ENCODE measurements at regions not wholly inside any gene's neighbourhood (a gene's known extent, or its start where the extent isn't known, plus 50 kb on each side); places are given as distances from the start of the nearest gene placed in this dataset.
"Not testable (repeated sequence)": the region's sequence is repeated elsewhere in the genome, so short reads cannot be mapped to it uniquely, and the experiment has no call there.

- DNase-seq (ENCODE audit: low spot score in 2 of 2) (no peak), ATAC-seq (replicated peaks; ENCODE audit: extremely low read depth, poor library complexity, severe bottlenecking) (no peak)
- Mint-ChIP-seq H3K36me3 (ENCODE audit: insufficient read depth) (no peaks in the 10 kb centered on the region), H3K27ac (ENCODE audit: low read depth) (no peak overlapping the region), H3K4me3 (no peak overlapping the region), H3K4me1 (no peaks in the 10 kb centered on the region), H3K9me3 (no peaks in the 10 kb centered on the region), H3K27me3 (no peaks in the 10 kb centered on the region)
These were observed 166.4 kb downstream of the CYB561 start for GRCh38 chr17:63279498-63280230.

GRCh38 chr17:63282455-63282854 lies 163.7 kb downstream of the CYB561 start:
- H3K4me3 Mint-ChIP-seq = no peak overlapping the region
- H3K36me3 Mint-ChIP-seq (ENCODE audit: insufficient read depth) = no peaks in the 10 kb centered on the region
- ATAC-seq (replicated peaks; ENCODE audit: extremely low read depth, poor library complexity, severe bottlenecking) = no peak
- H3K9me3 Mint-ChIP-seq = peaks cover 6% of the 10 kb centered on the region
- H3K27me3 Mint-ChIP-seq = no peaks in the 10 kb centered on the region
- no peak for DNase-seq (ENCODE audit: low spot score in 2 of 2)
- no peaks in the 10 kb centered on the region for H3K4me1 Mint-ChIP-seq
- no peak overlapping the region for H3K27ac Mint-ChIP-seq (ENCODE audit: low read depth)

GRCh38 chr17:63285551-63285950 lies 160.6 kb downstream of the CYB561 start:
- no peak for DNase-seq (ENCODE audit: low spot score in 2 of 2)
- peaks cover 6% of the 10 kb centered on the region for H3K9me3 Mint-ChIP-seq
- no peak overlapping the region for H3K27ac Mint-ChIP-seq (ENCODE audit: low read depth)
- H3K27me3 Mint-ChIP-seq = peaks cover 19% of the 10 kb centered on the region
- no peaks in the 10 kb centered on the region for H3K36me3 Mint-ChIP-seq (ENCODE audit: insufficient read depth)
- H3K4me3 Mint-ChIP-seq = no peak overlapping the region
- no peak for ATAC-seq (replicated peaks; ENCODE audit: extremely low read depth, poor library complexity, severe bottlenecking)
- H3K4me1 Mint-ChIP-seq = no peaks in the 10 kb centered on the region

GRCh38 chr17:63286254-63286653 lies 159.9 kb downstream of the CYB561 start:
- no peak overlapping the region for H3K4me3 Mint-ChIP-seq
- H3K27me3 Mint-ChIP-seq = peaks cover 19% of the 10 kb centered on the region
- DNase-seq (ENCODE audit: low spot score in 2 of 2) (no peak), ATAC-seq (replicated peaks; ENCODE audit: extremely low read depth, poor library complexity, severe bottlenecking) (no peak)
- no peaks in the 10 kb centered on the region for H3K36me3 Mint-ChIP-seq (ENCODE audit: insufficient read depth)
- no peak overlapping the region for H3K27ac Mint-ChIP-seq (ENCODE audit: low read depth)
- no peaks in the 10 kb centered on the region for H3K4me1 Mint-ChIP-seq
- peaks cover 6% of the 10 kb centered on the region for H3K9me3 Mint-ChIP-seq

- H3K27ac Mint-ChIP-seq (ENCODE audit: low read depth); H3K4me3 Mint-ChIP-seq; H3K36me3 Mint-ChIP-seq (ENCODE audit: insufficient read depth); H3K4me1 Mint-ChIP-seq; ATAC-seq (replicated peaks; ENCODE audit: extremely low read depth, poor library complexity, severe bottlenecking); H3K9me3 Mint-ChIP-seq; DNase-seq (ENCODE audit: low spot score in 2 of 2): not testable (repeated sequence)
- H3K27me3 Mint-ChIP-seq = peaks cover 19% of the 10 kb centered on the region
These were observed 159.1 kb downstream of the CYB561 start for GRCh38 chr17:63287006-63287405.

GRCh38 chr17:63289931-63290330 lies 156.2 kb downstream of the CYB561 start:
- H3K4me3 Mint-ChIP-seq = no peak overlapping the region
- ATAC-seq (replicated peaks; ENCODE audit: extremely low read depth, poor library complexity, severe bottlenecking) = no peak
- H3K9me3 Mint-ChIP-seq = peaks cover 6% of the 10 kb centered on the region

GRCh38 chr17:63290351-63290750 lies 155.8 kb downstream of the CYB561 start:
- Mint-ChIP-seq H3K36me3 (ENCODE audit: insufficient read depth) (no peaks in the 10 kb centered on the region), H3K27ac (ENCODE audit: low read depth) (no peak overlapping the region), H3K27me3 (peaks cover 19% of the 10 kb centered on the region), H3K4me1 (no peaks in the 10 kb centered on the region), H3K9me3 (peaks cover 2% of the 10 kb centered on the region), H3K4me3 (no peak overlapping the region)
- no peak for ATAC-seq (replicated peaks; ENCODE audit: extremely low read depth, poor library complexity, severe bottlenecking)
- DNase-seq (ENCODE audit: low spot score in 2 of 2) = no peak

More at GRCh38 chr17:63289931-63290330, 156.2 kb downstream of the CYB561 start:
- DNase-seq (ENCODE audit: low spot score in 2 of 2) = no peak
- Mint-ChIP-seq H3K27ac (ENCODE audit: low read depth) (no peak overlapping the region), H3K36me3 (ENCODE audit: insufficient read depth) (no peaks in the 10 kb centered on the region), H3K27me3 (peaks cover 19% of the 10 kb centered on the region), H3K4me1 (no peaks in the 10 kb centered on the region)

GRCh38 chr17:63290784-63291183 lies 155.3 kb downstream of the CYB561 start:
- no peak for ATAC-seq (replicated peaks; ENCODE audit: extremely low read depth, poor library complexity, severe bottlenecking)
- H3K4me3 Mint-ChIP-seq = no peak overlapping the region
- H3K9me3 Mint-ChIP-seq = no peaks in the 10 kb centered on the region
- no peak for DNase-seq (ENCODE audit: low spot score in 2 of 2)
- H3K27me3 Mint-ChIP-seq = peaks cover 19% of the 10 kb centered on the region
- H3K36me3 Mint-ChIP-seq (ENCODE audit: insufficient read depth) = no peaks in the 10 kb centered on the region
- no peak overlapping the region for H3K27ac Mint-ChIP-seq (ENCODE audit: low read depth)
- H3K4me1 Mint-ChIP-seq = no peaks in the 10 kb centered on the region

- peaks cover 3% of the 10 kb centered on the region for H3K9me3 Mint-ChIP-seq
- no peak overlapping the region for H3K4me3 Mint-ChIP-seq
- peaks cover 19% of the 10 kb centered on the region for H3K27me3 Mint-ChIP-seq
- no peak overlapping the region for H3K27ac Mint-ChIP-seq (ENCODE audit: low read depth)
- H3K36me3 Mint-ChIP-seq (ENCODE audit: insufficient read depth) = no peaks in the 10 kb centered on the region
- DNase-seq (ENCODE audit: low spot score in 2 of 2) = no peak
- no peak for ATAC-seq (replicated peaks; ENCODE audit: extremely low read depth, poor library complexity, severe bottlenecking)
- H3K4me1 Mint-ChIP-seq = no peaks in the 10 kb centered on the region
These were observed 154.8 kb downstream of the CYB561 start for GRCh38 chr17:63291258-63291657.

GRCh38 chr17:63292421-63292820 lies 153.7 kb downstream of the CYB561 start:
- ATAC-seq (replicated peaks; ENCODE audit: extremely low read depth, poor library complexity, severe bottlenecking) = no peak
- H3K9me3 Mint-ChIP-seq = peaks cover 9% of the 10 kb centered on the region
- DNase-seq (ENCODE audit: low spot score in 2 of 2) = no peak
- peaks cover 19% of the 10 kb centered on the region for H3K27me3 Mint-ChIP-seq
- no peaks in the 10 kb centered on the region for H3K4me1 Mint-ChIP-seq
- no peak overlapping the region for H3K4me3 Mint-ChIP-seq
- no peaks in the 10 kb centered on the region for H3K36me3 Mint-ChIP-seq (ENCODE audit: insufficient read depth)
- no peak overlapping the region for H3K27ac Mint-ChIP-seq (ENCODE audit: low read depth)

GRCh38 chr17:63293323-63294075 lies 152.6 kb downstream of the CYB561 start:
- H3K9me3 Mint-ChIP-seq = peaks cover 9% of the 10 kb centered on the region
- H3K27ac Mint-ChIP-seq (ENCODE audit: low read depth) = no peak overlapping the region

GRCh38 chr17:63294776-63295175 lies 151.3 kb downstream of the CYB561 start:
- peaks cover 14% of the 10 kb centered on the region for H3K9me3 Mint-ChIP-seq
- ATAC-seq (replicated peaks; ENCODE audit: extremely low read depth, poor library complexity, severe bottlenecking) (no peak), DNase-seq (ENCODE audit: low spot score in 2 of 2) (no peak)
- H3K27me3 Mint-ChIP-seq = peaks cover under 1% of the 10 kb centered on the region
- no peaks in the 10 kb centered on the region for H3K36me3 Mint-ChIP-seq (ENCODE audit: insufficient read depth)
- H3K4me1 Mint-ChIP-seq = no peaks in the 10 kb centered on the region
- no peak overlapping the region for H3K27ac Mint-ChIP-seq (ENCODE audit: low read depth)
- no peak overlapping the region for H3K4me3 Mint-ChIP-seq

More at GRCh38 chr17:63293323-63294075, 152.6 kb downstream of the CYB561 start:
- Mint-ChIP-seq H3K36me3 (ENCODE audit: insufficient read depth) (no peaks in the 10 kb centered on the region), H3K4me1 (no peaks in the 10 kb centered on the region), H3K27me3 (peaks cover 14% of the 10 kb centered on the region), H3K4me3 (no peak overlapping the region)
- DNase-seq (ENCODE audit: low spot score in 2 of 2) (no peak), ATAC-seq (replicated peaks; ENCODE audit: extremely low read depth, poor library complexity, severe bottlenecking) (no peak)

- no peaks in the 10 kb centered on the region for H3K4me1 Mint-ChIP-seq
- no peaks in the 10 kb centered on the region for H3K36me3 Mint-ChIP-seq (ENCODE audit: insufficient read depth)
- peaks cover 14% of the 10 kb centered on the region for H3K9me3 Mint-ChIP-seq
- H3K4me3 Mint-ChIP-seq = no peak overlapping the region
- ATAC-seq (replicated peaks; ENCODE audit: extremely low read depth, poor library complexity, severe bottlenecking) (no peak), DNase-seq (ENCODE audit: low spot score in 2 of 2) (no peak)
- H3K27ac Mint-ChIP-seq (ENCODE audit: low read depth) = no peak overlapping the region
- H3K27me3 Mint-ChIP-seq = no peaks in the 10 kb centered on the region
These were observed 150.8 kb downstream of the CYB561 start for GRCh38 chr17:63295288-63295687.
